ENCODE measurements at regions not wholly inside any gene's neighbourhood (a gene's known extent, or its start where the extent isn't known, plus 50 kb on each side); places are given as distances from the start of the nearest gene placed in this dataset.

GRCh38 chr7:156463280-156463679, 177.3 kb upstream of the RNF32 start:
- intact Hi-C loops (cut with micrococcal nuclease) = no loop called here
- ATAC-seq (no peak), DNase-seq (no peak)

- no peak for ATAC-seq
- no peak for DNase-seq
- intact Hi-C loops (cut with micrococcal nuclease) = no loop called here
Observed at GRCh38 chr7:156461881-156462665, 178.5 kb upstream of the RNF32 start.

- no peak for ATAC-seq
- intact Hi-C loops (cut with micrococcal nuclease) = no loop called here
- no peak for DNase-seq
Observed at GRCh38 chr7:156460858-156461627, 179.5 kb upstream of the RNF32 start.

- ATAC-seq = no peak
- intact Hi-C loops (cut with micrococcal nuclease) = no loop called here
- no peak for DNase-seq
Observed at GRCh38 chr7:156459582-156459981, 181.0 kb upstream of the RNF32 start.

DNA sequence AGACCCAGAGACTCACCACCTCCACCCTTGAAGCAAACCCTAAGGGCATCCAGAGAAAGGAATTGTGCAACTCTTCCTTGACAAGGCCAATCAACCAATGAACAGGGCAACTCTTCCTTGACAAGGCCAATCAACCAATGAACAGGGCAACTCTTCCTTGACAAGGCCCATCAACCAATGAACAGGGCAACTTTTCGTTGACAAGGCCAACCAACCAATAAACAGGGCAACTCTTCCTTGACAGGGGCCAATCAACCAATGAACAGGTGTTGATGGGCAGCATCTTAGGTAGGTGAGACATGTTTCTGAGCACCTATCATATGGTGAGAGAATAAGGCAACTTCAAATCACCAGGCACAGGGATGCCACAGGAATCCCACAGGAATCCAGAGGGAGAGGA, 181.5 kb upstream of the RNF32 start:
- ATAC-seq (no peak), DNase-seq (no peak)
- intact Hi-C loops (cut with micrococcal nuclease) = no loop called here

GRCh38 chr7:156458011-156458410, 182.6 kb upstream of the RNF32 start:
- intact Hi-C loops (cut with micrococcal nuclease) = no loop called here
- DNase-seq (no peak), ATAC-seq (no peak)

GRCh38 chr7:156456503-156457115, 184.0 kb upstream of the RNF32 start:
- intact Hi-C loops (cut with micrococcal nuclease) = no loop called here

GRCh38 chr7:156456032-156456431, 184.5 kb upstream of the RNF32 start:
- ATAC-seq (no peak), DNase-seq (no peak)
- intact Hi-C loops (cut with micrococcal nuclease) = no loop called here

More at GRCh38 chr7:156456503-156457115, 184.0 kb upstream of the RNF32 start:
- DNase-seq (no peak), ATAC-seq (no peak)

- intact Hi-C loops (cut with micrococcal nuclease) = no loop called here
- no peak for DNase-seq
- no peak for ATAC-seq
Observed at GRCh38 chr7:156450473-156450872, 190.1 kb upstream of the RNF32 start.

DNA sequence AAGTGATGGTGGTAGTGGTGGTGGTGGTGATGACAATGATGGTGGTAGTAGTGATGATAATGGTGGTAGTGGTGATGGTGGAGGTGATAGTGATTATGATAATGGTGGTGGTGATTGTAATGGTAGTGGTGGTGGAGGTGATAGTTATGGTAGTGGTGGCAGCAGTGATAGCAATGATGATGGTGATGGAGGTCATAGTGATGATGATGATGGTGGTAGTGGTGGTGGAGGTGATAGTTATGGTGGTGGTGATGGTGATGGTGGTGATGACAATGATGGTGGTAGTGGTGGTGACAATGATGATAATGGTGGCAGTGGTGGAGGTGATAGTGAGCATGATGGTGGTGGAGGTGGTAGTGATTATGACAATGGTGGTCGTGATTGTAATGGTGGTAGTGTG, 191.7 kb upstream of the RNF32 start:
- intact Hi-C loops (cut with micrococcal nuclease) = no loop called here
- ATAC-seq = no peak
- DNase-seq = no peak

DNA sequence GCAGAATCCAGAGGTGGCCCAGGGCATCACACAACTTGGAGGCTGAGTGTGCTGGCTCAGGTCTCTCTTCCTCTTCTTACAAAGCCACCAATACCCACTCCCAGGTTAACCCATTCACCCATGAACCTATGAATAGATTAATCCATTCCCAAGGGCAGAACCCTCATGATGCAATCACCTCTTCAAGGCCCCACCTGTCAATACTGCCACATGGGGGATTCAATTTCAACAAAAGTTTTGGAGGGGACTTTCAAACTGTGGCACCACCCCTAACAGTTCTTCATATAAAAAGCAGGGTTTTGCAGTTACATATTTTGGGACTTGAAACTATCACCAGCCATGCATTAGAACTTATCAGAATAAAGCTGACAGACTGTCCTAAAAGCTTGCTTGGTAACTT, 193.6 kb upstream of the RNF32 start:
- DNase-seq = no peak
- no peak for ATAC-seq
- intact Hi-C loops (cut with micrococcal nuclease) = no loop called here

GRCh38 chr7:156445997-156446761, 194.4 kb upstream of the RNF32 start:
- DNase-seq = no peak
- intact Hi-C loops (cut with micrococcal nuclease) = no loop called here
- no peak for ATAC-seq

DNA sequence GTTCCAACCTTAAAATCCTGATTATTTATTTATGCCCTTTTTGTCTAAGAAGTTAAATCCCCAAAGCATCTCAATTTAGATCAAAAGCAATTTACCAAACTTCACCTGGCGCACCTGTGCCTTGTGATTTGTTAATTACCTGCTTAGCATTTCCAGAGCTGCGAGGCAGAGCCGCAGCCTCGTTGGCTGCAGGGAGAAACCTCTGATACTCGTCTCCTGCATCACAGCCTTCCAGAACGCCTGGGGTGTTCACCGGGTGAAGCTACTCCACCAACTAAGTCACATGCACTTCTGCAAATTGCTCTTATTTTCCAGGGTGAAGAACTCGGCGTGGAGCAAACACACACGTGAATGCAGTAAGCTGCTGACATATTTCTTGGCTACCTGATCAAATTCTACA, 198.1 kb upstream of the RNF32 start:
- ATAC-seq = no peak

GRCh38 chr7:156440456-156440855, 200.1 kb upstream of the RNF32 start:
- intact Hi-C loops (cut with micrococcal nuclease) = no loop called here
- no peak for DNase-seq
- no peak for ATAC-seq

More for the DNA sequence above, 198.1 kb upstream of the RNF32 start:
- intact Hi-C loops (cut with micrococcal nuclease) = no loop called here
- no peak for DNase-seq

DNA sequence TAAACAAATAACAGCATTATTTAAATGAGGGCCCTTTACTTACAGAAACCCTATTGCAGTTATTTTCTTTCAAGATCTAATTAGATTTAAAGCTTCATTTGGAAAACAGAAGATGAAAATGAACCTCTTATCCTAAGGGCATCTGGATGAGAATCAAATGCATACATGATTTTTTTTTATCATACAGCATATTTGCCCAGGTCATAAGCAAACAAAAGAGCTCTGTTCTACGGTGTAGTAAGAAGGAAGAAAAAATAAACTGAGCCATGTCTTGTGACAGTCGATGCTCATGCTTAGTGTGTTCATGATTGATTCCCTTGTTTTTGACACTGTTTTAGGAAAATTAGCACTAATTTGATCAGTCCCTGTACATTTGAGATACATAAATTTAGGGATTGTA, 202.6 kb upstream of the RNF32 start:
- no peak for ATAC-seq
- no peak for DNase-seq
- intact Hi-C loops (cut with micrococcal nuclease) = no loop called here

DNA sequence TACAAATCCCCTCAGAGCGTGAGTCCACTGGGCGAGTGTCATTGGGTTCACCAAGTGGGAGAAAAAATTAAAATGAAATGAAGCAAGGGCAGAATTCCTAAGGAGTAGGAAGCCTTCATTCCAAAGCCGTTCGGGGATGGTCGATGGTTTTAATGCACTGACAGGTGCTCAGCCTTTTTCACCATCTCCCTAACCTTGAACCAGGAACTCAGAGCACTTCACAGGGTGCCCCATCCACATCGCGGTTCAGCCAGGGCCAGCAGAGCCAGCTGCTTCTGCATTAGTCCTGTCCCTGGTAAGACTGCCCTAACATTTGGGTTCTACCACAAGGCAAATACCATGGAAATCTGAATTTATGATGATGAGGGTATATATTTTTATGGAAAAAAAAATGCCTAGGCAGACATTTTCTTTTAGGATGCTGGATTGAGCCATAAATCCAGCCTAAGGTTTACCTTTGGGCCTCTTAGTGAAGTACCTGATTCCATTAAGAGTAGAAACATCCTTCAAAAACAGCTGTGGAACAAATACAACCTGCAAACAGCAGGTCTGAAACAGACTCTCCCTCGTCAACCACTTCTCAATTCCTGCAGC, 203.5 kb upstream of the RNF32 start:
- DNase-seq (no peak), ATAC-seq (no peak)

GRCh38 chr7:156435486-156436231, 204.9 kb upstream of the RNF32 start:
- intact Hi-C loops (cut with micrococcal nuclease) = no loop called here
- ATAC-seq = no peak
- no peak for DNase-seq

More for the DNA sequence above, 203.5 kb upstream of the RNF32 start:
- intact Hi-C loops (cut with micrococcal nuclease) = no loop called here

DNA sequence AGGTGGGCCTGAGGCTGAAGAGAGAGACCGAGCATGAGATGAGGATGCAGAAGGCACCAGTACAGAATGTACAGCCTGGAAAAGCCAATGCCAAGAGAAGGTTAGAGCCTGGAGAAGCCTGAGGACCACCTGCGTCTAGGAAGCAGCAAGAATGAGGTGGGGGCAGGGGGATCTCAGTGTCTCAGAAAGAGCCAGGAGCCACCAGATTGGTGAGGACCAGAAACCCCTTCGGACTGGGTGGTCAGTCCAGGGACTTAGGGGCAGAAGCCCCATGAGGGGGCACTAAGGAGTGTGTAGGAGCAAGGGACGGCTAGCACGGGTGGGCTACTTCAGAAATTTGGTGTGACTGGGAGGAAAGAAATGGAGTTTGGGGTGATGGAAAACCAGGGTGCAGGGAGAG, 205.9 kb upstream of the RNF32 start:
- ATAC-seq = no peak
- intact Hi-C loops (cut with micrococcal nuclease) = no loop called here
- DNase-seq = no peak

- DNase-seq = no peak
- no peak for ATAC-seq
- intact Hi-C loops (cut with micrococcal nuclease) = no loop called here
Observed at GRCh38 chr7:156432018-156432417, 208.6 kb upstream of the RNF32 start.

All from left ventricle myocardium superior (tissue), 1 donor.